NCI-H345 treated with DMSO at 0.1 percent for 48 hours (cell line): ENCODE measurements at regions not wholly inside any gene's neighbourhood (a gene's known extent, or its start where the extent isn't known, plus 50 kb on each side); places are given as distances from the start of the nearest gene placed in this dataset.

Source experiments
- DNase-seq: peaks from one replicate; lab custom pipeline; 2025; ENCODE audit not compliant: unreplicated experiment; lab: John Stamatoyannopoulos, UW

DNA sequence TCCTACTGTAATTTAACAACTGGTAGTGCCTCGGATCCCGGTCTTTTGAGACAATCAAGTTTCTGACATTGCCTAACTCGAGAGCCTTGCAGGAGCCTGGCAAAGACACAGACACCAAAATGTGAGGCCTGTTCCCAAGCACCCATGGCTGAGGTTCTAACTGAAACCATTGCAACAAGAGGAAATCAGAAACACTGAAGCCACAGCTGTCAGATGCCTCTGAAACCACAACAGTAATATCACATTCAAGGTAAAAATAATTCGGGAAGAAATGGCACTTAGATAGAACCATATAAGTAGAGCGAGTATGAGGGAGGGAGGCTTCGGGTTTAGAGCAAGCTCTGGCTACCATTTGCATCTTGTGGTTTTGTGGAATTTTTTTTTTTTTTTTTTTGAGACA lies 285.9 kb downstream of the FBXO15 start:
- DNase-seq: no peak

DNA sequence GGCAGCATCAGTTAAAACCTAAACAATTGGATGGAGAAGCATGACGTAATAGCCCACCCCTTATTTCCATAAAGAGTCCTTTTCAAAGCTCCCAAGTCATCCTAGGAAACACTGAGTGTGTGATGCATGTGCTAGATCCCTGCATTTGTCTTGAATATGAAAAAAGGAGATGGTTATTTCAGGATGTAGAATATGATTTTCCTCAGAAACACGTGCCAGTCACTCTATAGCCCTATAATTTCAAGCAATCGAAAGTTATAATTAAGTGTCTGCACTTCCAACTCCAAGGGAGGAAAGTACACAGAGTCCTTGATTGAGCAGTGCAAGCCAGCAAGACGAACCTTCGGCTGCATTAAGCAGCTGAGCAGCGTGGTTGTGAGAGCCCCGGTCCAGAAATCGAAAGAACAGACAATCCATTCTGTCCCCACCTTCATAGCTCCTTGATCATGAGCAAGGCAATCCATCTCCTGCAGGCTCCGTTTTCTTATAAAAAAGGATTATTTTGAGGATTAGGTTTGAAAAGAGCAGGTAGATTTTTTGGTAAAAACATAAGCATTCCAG lies 287.7 kb downstream of the FBXO15 start:
- no peak for DNase-seq

DNA sequence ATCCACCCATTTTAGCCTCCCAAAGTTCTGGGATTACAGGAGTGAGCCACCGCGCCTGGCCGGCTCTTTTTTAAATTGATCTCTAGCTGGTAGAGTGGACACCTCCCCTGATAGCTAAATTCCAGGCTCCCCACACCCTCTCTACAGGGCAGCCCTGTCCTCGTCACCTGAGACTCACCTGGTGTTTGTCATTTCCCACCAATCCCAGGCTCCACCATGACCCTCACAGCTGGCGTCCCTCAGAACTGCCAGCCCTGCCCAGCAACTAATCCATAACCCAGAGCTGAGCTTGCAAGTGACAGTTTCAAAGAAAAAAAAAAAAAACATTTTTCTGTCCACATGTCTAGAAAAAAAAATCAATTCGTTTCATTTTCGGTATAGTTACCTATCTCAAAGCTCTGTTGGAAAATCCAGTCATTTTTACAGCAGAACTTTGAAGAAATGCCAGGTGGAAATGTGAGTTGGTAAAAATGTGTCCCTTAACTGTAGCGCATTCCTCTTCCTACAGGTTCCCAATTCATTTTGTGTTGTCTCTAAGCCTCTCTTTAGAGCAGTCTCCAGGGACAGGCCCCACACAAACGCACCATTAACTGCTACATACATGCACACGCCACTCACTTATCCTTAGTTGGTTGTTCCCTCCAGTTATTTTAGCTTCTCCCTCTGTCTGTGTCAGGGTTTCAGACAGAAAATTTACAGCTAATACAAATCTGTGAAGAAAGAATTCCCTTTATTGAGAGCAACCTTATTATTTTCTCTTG lies 294.7 kb downstream of the FBXO15 start:
- DNase-seq: no peak

DNA sequence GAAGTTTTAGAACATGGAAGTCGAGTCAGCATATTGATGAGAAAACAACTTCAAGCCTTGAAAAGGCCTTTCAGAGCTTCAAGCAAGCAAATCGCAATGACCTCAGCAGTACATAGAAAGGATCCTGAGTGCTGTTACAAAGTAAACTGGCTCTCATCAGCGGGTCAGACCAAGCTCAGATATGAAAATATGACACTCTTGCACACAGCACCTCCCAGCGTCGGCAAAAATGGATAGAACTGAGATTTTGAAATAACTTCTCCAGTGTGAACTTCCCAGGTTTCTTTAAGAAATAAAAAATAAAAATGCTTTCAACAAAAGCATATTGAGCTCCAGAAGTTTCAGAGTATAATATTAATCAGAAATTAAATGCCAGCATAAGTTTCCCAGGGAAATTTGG lies 296.9 kb downstream of the FBXO15 start:
- DNase-seq: no peak

DNA sequence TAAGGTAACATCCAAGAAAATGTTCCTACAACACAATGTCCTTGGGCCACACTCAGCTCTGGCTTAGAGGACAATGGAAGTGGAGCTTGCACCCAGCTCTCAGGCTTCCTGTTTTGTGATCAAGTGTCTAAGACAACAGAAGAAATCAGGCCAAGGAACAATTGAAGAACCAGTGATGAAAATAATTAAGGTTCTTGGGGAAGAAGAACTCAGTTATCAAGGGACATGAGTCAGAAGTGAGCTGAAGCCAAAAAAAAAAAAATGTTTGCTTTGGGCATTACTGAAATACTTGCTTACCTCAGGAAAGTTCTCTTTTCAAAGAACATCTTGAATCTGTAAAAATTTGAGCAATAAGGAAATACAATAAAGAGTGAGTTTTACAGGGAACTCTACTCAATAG lies 299.0 kb downstream of the FBXO15 start:
- DNase-seq: no peak

DNA sequence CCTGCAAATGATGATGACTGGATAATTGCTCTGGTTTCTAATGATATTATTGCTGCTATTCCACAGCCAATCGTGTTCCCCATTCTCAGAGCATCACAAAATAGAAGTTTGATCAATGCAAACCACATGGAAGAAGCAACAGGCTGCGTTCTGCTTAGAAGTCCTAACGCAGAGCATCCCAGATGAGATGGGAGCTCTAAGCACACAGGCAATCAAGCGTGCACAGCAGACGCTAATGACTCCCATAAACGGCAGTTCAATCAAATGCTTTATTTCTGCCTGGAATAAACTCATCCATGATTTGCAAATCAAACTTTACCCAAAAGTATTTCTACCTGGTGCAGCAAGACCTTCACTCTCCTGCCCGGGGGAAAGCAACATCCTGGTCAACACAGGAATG lies 304.2 kb downstream of the FBXO15 start:
- no peak for DNase-seq

DNA sequence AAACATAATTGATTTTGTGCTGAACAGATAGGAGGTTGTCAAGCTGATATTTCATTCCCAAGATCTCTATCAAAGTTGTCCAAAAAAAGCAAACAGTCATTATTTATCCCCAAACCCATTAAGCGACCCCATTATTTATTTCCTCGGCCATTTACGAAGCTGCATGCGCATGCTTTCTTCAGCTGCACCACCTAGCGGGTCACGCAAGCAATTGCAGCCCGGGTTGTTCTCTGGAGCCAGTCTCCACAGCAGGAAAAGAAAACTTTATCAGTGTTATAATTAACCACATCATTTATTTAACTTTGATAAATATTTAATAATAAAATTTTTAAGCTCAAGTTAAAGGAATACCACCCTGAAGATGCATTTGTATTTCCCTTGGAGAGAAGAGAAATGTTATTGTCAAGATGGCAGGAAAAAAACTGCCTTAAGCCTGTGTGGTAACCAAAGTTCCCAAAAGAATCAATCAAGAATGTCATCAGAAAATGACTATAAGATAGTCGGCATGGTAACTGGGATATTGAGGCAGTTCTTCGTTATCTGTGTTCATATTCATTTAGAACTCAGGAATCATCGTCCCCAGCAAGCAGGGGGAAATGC lies 304.7 kb downstream of the FBXO15 start:
- peak; percentile 6 for DNase-seq

DNA sequence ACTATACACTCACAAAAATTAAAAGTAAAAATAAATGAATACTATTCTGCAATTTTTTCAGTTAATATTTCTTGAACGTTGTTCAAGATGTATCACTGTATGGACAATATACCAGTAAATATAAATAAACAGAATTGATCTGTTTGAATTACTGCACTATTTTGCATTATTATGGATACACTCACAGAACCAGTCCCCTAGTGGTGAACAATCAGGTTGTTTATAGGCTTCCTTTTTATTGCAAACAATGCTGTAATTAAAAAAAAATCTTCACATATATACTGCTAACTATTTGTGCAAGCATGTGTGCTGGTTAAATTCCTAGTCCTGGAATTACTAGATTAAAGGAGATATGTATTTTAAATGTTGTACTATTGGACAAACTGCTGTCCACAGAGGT lies 306.0 kb downstream of the FBXO15 start:
- DNase-seq: no peak

DNA sequence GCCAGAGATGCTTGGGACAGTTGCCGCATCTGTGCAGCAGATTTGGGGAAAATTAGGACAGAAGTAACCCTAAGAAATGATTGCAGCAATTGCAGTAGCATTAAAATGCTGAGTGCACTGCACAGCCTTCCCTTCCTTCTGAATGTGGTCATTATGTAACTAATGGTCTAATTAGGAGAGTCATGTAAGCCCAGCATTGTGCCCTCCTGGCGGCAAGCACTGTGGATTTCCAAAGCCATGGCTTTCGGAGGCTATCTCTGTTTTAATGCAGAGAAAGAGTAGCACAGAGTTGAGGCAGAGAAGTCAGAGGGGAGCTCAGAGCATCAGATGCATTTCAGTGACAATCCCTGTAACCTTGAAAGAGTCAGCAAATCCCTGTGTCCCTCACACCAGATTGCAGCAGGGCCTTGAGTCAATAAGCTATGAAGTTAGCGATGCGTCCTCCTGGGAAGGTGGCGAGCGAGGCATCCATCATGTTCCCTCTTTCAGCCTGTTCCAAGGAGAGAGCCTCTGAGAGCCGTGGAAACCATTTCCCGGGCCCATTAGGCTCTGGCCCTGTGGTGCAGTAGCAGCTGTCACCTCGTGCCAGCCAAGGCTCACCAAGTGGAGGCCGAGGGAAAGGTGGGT lies 307.2 kb downstream of the FBXO15 start:
- no peak for DNase-seq

DNA sequence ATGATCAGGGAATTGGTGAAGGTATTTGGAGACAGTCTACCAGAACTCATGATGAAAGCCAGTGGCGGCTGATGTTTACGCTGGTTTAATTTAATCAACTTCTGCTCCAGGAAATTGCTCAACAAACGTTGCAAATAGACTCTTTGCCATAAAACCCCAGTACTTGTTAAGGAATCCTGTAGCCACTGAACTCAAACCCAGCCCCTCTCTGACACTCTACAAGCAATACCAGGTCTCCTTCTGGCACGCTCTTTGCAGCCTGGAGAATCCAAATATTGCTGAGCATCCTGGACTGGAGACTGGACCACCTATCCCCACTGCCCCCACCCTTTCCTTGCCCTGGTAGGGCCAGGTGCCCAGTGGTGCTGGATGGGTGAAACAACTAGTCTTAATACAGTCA lies 308.2 kb downstream of the FBXO15 start:
- no peak for DNase-seq

DNA sequence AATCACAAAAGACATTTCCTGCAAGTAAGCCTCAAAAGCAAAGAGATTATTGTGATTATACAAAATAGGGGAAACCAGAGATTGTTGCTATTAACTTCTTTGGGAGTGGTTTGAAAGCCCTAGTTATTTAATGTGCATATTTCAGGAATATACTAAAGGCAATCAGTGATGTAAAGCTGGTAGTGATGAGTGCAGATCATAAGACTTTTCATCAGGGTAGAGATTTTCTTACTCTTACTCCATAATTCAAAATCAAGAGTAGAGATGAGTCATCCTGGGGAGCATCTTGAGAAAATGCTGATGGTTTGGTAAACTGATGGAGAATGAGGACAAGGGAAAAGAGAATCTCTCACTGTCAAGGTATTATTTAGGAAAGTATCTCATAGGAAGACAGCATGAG lies 309.5 kb downstream of the FBXO15 start:
- no peak for DNase-seq

DNA sequence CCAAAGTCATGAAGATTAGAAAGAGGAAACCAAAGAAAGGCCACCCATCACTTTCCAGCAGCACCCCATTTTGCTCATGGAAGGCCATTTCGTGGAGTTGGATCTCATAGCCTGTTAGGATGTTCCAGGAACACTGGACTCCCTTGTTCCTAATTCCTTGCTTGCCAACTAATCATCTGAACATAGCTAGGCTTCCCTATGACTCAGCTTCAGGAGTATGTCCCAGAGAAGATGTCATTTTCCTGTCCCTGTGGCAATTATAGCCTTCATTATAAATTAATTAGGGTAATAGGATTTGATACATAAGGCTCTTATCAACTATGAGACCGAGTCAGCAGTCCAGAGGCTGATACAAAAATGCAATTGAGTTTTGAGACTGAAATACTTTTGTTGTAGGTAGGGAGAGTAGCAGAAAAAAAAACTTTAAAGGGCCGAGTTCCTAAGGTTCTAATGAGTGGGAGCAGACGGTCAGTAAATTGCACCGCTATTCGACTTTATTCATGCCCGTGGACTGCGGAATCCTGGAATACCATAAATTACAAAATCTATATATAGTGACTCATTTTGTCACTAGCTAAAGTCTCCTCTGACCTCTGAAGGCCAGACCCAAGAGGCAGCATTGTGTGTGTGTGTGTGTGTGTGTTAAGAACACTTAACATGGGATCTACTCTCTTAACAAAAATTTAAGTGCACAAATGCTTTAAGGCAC lies 311.8 kb downstream of the FBXO15 start:
- no peak for DNase-seq

DNA sequence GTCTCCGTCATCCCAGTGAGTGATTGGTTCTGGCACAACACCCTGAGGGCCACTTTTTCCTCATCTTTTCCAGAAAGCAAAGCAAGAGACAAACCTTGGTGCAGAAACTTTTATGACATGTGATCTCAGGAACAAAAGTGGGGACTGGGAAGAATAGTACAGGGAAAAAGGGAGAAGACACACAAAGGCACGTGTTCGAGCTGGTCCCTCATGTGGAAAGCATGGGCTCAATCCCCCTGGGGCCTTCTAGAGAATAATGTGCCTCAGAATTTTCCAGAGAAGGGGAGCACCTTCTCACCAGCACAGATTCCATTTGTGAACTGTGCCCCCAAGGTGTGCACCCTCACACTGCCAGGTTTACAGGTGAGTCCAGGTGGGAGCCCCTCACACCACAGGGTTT lies 312.6 kb downstream of the FBXO15 start:
- DNase-seq: no peak

DNA sequence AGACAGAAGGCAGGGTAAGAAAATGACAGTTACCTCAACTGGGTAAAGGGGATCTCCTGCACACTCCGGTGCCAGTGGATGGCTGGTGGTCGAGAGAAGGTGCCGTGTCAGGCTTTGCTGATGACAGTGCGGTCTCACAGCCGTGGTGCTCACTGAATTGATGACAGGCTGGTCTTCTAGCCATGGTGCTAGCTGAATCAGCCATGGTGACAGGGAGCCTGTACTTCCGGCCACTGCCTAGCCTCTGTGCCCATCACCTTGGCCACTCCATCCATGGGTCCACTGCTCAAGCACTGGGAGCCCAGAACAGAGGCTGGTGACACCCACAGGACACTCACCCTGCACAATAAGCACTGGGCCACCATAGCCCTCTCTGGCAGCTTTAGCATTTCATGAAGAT lies 315.9 kb downstream of the FBXO15 start:
- DNase-seq: no peak

DNA sequence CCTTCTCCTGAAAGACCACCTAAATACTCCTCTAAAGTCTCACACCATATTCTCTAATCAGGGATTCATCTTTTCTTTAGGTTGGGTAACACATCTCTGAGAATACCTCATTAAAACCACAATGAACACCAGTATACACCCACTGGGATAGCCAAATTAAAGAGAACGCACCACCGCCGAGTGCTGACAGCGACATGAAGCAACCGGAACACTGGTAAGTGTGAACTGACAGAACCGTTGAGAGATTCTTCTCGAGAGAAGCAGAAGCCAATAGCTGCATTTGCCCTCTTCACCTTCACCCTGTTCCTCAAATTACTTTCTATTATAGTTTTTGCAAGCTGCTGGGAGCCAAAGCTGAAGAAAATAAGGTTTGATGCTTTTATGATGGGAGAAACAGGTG lies 318.5 kb downstream of the FBXO15 start:
- no peak for DNase-seq

DNA sequence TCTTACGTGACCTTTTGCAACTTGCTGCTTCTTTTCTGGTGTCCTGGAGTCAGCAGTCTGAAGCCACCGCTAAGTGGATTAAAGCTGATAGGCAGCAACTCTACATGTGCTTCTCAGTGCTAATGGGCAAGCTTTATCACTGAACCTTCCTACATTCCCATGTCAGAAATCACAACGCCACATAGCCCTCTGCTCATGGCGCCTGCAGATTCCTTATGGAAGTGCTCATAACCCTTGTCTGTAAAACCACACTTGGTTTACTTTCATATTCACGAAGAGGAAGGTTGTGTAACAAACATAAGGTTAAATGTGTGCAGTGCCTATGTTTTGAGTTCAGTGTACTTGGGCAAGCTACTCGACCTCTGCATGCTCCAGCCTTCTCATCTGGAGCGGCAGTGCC lies 319.8 kb downstream of the FBXO15 start:
- no peak for DNase-seq

DNA sequence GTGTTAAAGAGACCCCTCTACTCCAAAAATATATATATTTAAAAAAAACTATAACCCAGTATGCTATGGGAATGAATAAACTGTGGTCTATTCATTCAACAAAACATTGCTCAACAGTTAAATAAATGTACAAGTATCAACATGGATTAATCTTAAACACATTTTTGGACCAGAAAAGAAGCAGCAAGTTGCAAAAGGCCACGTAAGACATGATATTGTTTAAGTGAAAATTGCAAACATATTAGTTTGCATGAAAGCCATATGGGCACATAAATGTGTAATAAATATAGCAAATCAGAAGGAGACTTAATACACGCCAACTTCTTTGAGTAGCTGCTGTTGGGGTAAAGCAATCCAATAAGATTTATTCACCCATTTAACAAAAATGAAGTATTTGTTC lies 321.5 kb downstream of the FBXO15 start:
- no peak for DNase-seq

DNA sequence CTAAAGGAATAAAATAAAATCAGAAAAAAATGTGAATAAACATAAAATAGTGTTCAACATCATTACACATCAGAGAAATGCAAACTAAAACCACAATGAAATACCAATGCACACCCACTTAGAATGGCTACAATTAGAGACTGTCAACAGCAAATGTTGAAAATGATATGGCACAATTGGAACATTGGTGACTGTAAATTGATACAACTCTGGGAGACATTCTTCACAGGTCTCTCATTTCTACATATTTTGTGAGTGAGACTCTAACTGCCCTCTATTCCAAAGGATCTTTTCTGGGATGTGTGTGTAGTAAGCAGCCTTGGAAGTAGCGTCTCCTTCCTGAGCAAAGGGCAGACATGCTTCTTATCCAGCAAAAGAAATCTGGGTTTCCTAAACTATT lies 323.0 kb downstream of the FBXO15 start:
- no peak for DNase-seq

DNA sequence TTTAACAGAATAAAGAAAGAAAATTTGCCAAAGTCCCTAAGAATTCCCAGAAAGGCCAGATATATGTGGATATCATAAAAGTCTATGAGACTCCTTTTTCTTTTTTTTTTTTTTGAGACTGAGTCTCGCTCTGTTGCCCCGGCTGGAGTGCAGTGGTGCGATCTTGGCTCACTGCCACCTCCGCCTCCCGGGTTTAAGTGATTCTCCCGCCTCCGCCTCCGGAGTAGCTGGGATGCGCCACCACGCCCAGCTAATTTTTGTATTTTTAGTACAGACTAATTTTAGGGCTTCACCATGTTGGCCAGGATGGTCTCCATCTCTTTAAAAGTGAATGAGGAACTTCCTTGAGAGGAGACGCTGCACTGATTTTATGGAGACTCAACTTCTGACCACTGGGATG lies 335.2 kb downstream of the FBXO15 start:
- DNase-seq: no peak

DNA sequence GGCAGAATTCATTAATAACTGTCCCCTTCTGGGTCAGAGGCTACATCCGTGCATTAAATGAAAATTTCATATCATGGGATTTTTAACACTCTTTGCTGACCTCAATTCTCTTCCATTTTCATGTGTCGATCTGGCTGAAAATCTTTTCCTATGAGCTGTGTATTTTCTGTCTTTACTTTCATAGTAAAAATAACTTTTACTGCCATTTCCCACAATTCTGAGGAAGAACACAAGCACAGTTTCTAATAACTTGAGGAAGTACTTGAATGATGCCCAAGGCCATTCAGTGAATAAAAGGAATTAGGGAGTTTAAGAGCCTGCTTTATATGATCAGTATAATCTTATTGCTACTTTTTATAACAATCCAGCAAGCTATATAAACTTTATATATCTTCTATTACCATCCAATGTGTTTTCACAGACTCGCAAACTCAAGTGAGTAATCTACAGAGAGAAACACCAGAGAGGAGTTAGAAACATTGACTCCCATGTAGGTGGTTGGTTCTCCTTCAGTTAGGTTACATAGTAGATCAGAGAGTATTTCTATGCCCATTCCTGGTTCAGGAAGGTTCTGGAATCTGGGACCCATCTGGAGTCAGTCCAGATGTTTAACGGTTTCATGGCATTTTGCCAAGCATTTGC lies 340.0 kb downstream of the FBXO15 start:
- DNase-seq: no peak

DNA sequence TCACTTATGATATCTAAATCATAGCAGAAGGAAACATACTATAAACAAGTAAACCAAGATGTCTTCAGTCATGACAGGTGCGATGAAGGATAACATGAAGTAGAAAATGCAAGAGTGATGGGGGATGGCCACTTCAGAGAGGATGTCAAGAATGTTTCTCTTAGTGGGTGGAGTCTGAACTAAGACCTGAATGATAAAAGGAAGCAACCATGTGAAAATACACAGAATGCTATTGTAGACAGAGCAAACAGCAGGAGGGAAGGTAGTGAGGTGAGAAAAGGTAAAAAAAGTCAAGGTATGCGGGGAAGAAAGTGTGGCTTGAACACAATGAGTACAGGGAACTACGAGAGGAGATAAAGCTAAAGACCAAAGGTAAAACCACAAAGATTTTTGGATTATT lies 341.6 kb downstream of the FBXO15 start:
- DNase-seq: no peak
